ENCODE measurements at regions not wholly inside any gene's neighbourhood (a gene's known extent, or its start where the extent isn't known, plus 50 kb on each side); places are given as distances from the start of the nearest gene placed in this dataset.
A peak's percentile ranks its signal among the peaks of the same experiment; 100 is the strongest.
"Not testable (repeated sequence)": the region's sequence is repeated elsewhere in the genome, so short reads cannot be mapped to it uniquely, and the experiment has no call there.

DNA sequence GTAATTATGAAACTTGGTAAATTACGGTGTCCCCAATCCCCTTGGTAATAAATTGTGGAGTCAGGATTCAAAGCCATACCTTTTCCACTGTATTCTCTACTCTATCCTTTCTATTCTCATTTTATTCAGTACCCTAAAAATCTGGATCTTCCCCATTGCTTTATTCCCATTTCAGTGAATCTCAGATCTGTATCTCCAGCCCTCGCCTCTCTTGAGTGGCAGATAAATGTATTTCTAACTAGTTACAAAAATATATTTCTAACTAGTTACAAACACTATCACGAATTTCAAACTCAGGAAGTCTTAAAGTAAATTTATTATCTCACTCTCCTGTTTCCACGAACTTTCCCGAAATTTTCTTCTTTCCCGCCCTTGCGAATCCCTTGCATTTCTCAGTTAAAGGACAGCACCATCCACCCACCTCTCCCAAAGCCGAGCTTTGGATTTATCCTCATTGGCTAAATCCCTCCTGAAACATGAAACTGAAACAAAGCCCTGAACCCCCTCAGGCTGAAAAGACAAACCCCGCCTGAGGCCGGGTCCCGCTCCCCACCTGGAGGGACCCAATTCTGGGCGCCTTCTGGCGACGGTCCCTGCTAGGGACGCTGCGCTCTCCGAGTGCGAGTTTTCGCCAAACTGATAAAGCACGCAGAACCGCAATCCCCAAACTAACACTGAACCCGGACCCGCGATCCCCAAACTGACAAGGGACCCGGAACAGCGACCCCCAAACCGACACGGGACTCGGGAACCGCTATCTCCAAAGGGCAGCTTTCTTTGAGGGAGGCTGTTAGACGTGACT, 164.3 kb upstream of the PABPC3 start:
- TF ChIP-seq, protein P1, sequence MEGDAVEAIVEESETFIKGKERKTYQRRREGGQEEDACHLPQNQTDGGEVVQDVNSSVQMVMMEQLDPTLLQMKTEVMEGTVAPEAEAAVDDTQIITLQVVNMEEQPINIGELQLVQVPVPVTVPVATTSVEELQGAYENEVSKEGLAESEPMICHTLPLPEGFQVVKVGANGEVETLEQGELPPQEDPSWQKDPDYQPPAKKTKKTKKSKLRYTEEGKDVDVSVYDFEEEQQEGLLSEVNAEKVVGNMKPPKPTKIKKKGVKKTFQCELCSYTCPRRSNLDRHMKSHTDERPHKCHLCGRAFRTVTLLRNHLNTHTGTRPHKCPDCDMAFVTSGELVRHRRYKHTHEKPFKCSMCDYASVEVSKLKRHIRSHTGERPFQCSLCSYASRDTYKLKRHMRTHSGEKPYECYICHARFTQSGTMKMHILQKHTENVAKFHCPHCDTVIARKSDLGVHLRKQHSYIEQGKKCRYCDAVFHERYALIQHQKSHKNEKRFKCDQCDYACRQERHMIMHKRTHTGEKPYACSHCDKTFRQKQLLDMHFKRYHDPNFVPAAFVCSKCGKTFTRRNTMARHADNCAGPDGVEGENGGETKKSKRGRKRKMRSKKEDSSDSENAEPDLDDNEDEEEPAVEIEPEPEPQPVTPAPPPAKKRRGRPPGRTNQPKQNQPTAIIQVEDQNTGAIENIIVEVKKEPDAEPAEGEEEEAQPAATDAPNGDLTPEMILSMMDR (IDR thresholded peaks at IDR 0.05; ENCODE audit: low read depth, low read length, missing control alignments): no peak
- DNase-seq (ENCODE audit: low read depth): no peak
- H3K4me3 ChIP-seq (ENCODE audit: low read depth, low read length): peak overlapping the region; percentile 33
- in situ Hi-C loops (cut with HindIII; ENCODE audit: low sequenced_read_pairs): no loop called here

DNA sequence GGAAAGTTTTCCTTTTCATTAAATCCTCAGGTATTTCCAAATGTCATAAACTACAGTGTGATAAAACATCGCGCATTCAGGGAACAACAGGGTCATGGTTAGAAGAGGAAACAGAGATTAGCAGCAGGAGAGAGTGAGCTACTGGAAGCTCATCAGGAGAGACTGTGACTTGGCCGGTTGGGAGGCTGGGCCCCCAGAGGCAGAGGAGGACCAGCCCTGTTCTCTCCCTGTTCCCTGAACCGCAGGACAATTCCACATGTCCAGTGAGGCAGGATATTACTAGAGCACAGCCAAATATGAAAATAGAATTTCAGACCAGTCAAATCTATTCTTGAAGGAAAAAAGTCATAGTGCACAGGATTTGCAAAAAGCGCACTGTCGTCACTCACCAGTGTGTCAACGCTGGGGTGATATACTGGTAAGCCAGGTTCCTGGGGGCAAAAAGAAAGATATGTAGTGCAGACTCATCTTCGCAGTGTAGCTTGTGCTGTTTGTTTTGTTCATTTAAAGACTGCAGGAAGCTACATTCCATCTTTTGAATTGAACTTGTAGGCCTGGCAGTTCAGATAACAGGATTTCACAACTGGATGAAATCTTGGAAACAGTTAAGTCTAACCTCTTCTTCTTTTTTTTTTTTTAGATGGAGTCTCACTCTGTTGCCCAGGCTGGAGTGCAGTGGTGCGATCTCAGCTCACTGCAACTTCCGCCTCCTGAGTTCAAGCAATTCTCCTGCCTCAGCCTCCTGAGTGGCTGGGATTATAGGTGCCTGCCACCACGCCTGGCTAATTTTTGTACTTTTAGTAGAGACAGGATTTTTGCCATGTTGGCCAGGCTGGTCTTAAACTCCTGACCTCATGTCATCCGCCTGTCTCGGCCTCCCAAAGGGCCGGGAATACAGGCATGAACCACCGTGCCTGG, 162.6 kb upstream of the PABPC3 start:
- DNase-seq (ENCODE audit: low read depth); H3K4me3 ChIP-seq (ENCODE audit: low read depth, low read length); in situ Hi-C loops (cut with HindIII; ENCODE audit: low sequenced_read_pairs): not testable (repeated sequence)

DNA sequence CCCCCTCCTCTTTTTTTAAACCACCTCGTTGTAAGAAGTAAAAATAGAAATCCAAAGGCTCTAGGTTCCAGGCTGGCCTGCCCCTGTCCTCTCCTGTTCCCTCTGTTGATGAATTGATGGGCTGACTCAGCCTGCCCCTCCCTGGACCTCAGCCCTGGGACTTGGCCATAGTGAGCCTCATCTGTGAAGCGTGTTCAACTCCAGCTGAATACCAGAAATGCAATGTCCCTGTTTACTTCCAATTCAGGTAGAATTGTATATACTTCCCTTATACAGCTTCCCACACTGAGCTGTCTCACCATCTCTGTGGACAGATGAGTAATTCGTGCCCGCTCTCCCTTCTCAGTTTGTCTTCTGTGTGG, 161.9 kb upstream of the PABPC3 start:
- H3K4me3 ChIP-seq (ENCODE audit: low read depth, low read length); in situ Hi-C loops (cut with HindIII; ENCODE audit: low sequenced_read_pairs); DNase-seq (ENCODE audit: low read depth): not testable (repeated sequence)

DNA sequence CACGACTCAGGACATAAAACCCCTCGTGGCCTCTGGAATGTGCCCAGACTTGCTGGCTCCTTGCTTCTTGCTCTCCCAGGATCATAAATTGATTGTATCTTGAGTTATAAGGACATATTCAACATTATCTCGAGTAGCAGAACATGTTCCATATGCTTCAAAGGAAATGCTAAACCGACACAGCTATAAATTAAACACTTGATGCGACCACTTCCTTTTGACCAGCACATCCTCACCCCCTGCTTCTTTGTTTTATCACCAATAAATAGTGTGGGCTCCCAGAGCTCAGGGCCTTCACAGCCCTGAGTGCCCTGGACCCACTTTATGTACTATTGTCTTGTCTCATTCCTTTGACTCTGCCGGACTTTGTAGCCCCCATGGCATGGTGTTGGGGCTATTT, 157.0 kb upstream of the PABPC3 start:
- no peak for DNase-seq (ENCODE audit: low read depth)
- in situ Hi-C loops (cut with HindIII; ENCODE audit: low sequenced_read_pairs): no loop called here
- no peak overlapping the region for H3K4me3 ChIP-seq (ENCODE audit: low read depth, low read length)
- TF ChIP-seq, protein P1 (IDR thresholded peaks at IDR 0.05; ENCODE audit: low read depth, low read length, missing control alignments): no peak

DNA sequence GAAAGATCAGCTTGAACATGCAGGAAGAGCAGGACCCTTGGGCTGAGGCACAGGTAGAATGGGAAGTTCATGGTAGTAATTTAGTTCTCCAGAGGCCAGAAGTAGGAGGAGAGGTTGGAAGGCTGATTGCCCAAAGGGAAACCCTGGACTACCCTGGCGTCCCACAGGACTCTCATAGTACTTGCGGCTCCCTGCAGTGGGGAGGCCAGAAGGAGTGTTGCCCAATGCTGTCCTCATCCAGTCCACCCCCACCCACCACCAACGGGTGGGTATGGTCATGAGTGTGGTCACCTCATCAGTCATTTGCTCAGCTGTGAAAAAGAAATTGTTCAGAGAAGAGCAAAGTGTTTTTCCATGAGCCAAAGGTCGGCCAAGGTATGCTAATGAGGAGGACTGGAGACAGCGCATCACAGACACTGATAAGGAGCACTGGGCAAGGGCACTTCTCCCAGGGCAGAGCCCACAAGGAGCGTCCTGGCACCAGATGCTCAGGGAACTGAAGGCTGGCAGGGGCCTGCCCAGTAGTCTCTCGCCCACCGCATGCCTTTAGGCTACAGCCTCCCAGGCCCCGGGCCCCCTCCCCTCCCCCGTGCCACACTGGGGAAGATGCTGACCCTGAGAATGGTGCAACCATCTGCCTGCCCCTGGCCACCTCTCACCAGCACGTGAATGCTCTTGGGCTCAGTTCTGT, 154.8 kb upstream of the PABPC3 start:
- DNase-seq (ENCODE audit: low read depth); H3K4me3 ChIP-seq (ENCODE audit: low read depth, low read length); in situ Hi-C loops (cut with HindIII; ENCODE audit: low sequenced_read_pairs): not testable (repeated sequence)

DNA sequence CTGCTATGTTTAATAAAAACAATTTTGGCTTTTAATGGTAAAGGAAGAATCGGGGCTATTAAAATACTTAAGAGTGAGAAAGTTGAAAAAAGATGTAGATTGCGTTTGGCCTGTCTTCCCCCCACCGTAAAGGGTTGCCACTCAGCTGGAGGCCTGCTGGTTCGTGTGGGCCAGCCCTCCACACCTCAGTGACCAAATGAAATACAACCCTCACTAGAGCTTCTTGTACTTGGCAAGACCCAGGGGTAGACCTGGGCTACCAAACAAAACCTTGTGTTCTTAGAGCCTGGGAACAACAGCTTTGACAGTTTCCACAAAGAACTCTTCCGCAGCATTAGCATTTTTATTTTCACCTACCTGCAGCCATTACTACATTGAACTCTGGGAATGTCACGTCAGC, 152.8 kb upstream of the PABPC3 start:
- DNase-seq (ENCODE audit: low read depth): no peak
- H3K4me3 ChIP-seq (ENCODE audit: low read depth, low read length): no peak overlapping the region
- in situ Hi-C loops (cut with HindIII; ENCODE audit: low sequenced_read_pairs): no loop called here
- TF ChIP-seq, protein P1 (IDR thresholded peaks at IDR 0.05; ENCODE audit: low read depth, low read length, missing control alignments): no peak

DNA sequence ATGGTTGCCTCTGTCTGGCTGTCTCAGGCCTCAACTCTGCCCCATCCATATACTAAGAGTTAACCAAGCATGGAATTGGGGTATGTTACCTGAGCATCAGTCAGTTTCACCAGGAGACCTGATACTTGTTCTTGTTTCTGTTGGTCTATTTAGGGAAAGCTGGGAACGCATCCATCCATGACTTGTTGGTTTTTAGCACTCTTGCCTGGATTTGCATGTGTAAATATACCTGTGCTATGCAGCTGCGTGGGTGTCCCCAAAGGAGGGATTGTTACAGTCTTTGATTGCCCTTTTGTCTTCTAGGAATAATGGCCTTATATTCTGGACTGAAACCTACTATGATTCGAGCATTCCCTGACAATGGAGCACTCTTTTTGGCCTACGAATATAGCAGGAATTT, 151.9 kb upstream of the PABPC3 start:
- DNase-seq (ENCODE audit: low read depth); H3K4me3 ChIP-seq (ENCODE audit: low read depth, low read length); in situ Hi-C loops (cut with HindIII; ENCODE audit: low sequenced_read_pairs): not testable (repeated sequence)

DNA sequence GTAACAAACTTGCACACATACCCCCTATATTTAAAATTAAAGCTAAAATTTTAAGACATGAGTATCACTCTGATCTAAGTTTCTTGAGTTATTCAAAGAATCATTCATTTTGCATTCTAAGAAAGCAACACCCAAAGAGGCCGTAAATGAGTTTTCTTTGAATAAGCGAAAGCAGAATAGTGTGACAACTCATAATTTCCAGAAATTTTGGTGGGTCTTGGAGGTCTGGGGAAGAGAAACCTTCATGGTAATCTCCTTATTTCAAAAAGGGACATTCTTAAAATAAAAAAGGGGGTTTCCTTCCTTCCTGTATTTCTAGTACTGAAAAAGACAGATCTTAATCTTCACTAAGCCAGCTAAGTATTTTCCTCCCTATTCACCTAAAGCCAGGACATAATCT, 147.0 kb upstream of the PABPC3 start:
- in situ Hi-C loops (cut with HindIII; ENCODE audit: low sequenced_read_pairs); DNase-seq (ENCODE audit: low read depth); H3K4me3 ChIP-seq (ENCODE audit: low read depth, low read length): not testable (repeated sequence)

DNA sequence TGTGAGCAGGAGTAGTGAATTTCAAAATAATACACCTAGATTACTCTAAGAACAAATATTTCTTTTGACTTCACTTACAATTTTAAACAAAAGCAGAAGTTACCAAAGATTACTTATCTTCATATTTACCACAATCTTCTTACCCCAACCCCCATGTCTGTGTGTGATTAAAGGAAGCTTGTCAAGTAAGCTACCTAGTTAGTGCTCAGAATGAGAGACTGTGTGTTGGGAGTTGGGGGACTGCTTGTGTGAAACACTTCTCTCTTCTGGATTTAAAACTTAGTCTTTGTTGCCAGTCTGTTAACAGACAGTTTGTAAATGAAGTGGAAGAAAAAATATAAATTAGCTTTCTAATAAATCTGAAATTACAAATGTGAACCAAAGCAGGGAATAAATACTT, 145.3 kb upstream of the PABPC3 start:
- in situ Hi-C loops (cut with HindIII; ENCODE audit: low sequenced_read_pairs); DNase-seq (ENCODE audit: low read depth); H3K4me3 ChIP-seq (ENCODE audit: low read depth, low read length): not testable (repeated sequence)

DNA sequence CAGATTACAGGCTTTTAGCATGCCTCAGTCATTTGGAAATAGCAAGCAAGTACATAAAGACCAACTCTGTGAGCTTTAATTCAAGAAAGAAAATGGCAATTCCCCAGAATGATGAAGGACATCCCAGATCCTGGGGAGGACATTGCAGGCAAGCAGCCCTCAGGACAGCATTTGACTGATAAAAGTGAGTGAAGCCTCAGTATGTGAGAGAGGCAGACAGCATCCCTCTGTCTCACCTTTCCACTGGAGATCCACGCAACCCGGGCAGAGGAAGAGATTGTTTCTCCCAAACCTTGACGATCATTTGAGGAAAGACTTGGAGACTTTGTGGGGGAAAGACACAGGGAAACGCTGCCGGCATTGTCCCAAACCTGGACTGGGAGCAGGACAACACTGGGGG, 128.0 kb upstream of the PABPC3 start:
- in situ Hi-C loops (cut with HindIII; ENCODE audit: low sequenced_read_pairs); DNase-seq (ENCODE audit: low read depth): not testable (repeated sequence)
- H3K4me3 ChIP-seq (ENCODE audit: low read depth, low read length): peak overlapping the region; percentile 39

All from astrocyte of the cerebellum (primary cell).